SK-N-SH (cell line): ENCODE measurements at regions not wholly inside any gene's neighbourhood (a gene's known extent, or its start where the extent isn't known, plus 50 kb on each side); places are given as distances from the start of the nearest gene placed in this dataset.

Experiments
- EZH2phosphoT487 ChIP-seq: fragments of 200-600 bp; sonication (generic); IDR thresholded peaks from 2 replicates; pipeline ENCODE4 v1.6.1; 2017; ENCODE audit warnings: low read depth, mixed run types, mild to moderate bottlenecking, antibody characterized with exemption, moderate library complexity, borderline replicate concordance
- JUND ChIP-seq: IDR thresholded peaks from 2 replicates; pipeline ENCODE4 v1.4.0; 2012
- MXI1 ChIP-seq: IDR thresholded peaks from 2 replicates; pipeline ENCODE4 v1.6.1; 2012; ENCODE audit warnings: mild to moderate bottlenecking, low read depth, low read length, improper control_type of control experiment
- NFIC ChIP-seq: IDR thresholded peaks from 2 replicates; pipeline ENCODE4 v1.4.0; 2012; ENCODE audit warnings: borderline replicate concordance
- SMC3 ChIP-seq: IDR thresholded peaks from 2 replicates; pipeline ENCODE4 v1.6.1; 2012; ENCODE audit warnings: low read depth, low read length, improper control_type of control experiment
- TCF12 ChIP-seq: IDR thresholded peaks from 2 replicates; pipeline ENCODE4 v1.4.0; 2012
- TEAD4 ChIP-seq: IDR thresholded peaks from 2 replicates; pipeline ENCODE4 v1.4.0; 2012; ENCODE audit warnings: mild to moderate bottlenecking, borderline replicate concordance; ENCODE audit not compliant: insufficient read depth
- TF ChIP-seq, protein P1 (sequence below): fragments of 200-600 bp; sonication (generic); IDR thresholded peaks from 2 replicates; pipeline ENCODE4 v1.6.1; 2017; ENCODE audit warnings: antibody characterized with exemption, mild to moderate bottlenecking, moderate library complexity
- TF ChIP-seq, protein P2 (sequence below): IDR thresholded peaks from 2 replicates; pipeline ENCODE4 v1.4.0; 2012; ENCODE audit warnings: low read depth, borderline replicate concordance
- TF ChIP-seq, protein P3 (sequence below): IDR thresholded peaks from 2 replicates; pipeline ENCODE4 v1.6.1; 2012; ENCODE audit warnings: mild to moderate bottlenecking, low read depth, low read length, moderate library complexity

DNA sequence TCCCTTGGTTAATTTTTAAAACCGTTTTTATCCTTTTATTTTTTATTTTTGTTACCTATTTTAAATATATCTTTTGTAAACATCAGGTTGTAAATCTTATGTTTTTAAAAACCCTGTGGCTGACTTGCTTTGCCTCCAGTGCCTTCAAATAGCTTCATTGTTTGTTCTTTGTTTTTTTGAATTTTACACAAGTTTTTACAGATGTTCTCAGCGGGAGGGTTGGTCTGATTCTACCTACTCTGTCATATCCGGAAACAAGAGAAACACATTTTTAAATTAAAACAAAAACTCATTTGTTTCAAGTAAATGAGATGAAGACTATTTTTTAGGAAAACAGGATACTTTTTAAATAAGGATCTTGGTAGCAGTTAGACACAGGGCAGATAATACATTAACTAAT, 129.0 kb upstream of the THRB start:
- TF ChIP-seq, protein P1, sequence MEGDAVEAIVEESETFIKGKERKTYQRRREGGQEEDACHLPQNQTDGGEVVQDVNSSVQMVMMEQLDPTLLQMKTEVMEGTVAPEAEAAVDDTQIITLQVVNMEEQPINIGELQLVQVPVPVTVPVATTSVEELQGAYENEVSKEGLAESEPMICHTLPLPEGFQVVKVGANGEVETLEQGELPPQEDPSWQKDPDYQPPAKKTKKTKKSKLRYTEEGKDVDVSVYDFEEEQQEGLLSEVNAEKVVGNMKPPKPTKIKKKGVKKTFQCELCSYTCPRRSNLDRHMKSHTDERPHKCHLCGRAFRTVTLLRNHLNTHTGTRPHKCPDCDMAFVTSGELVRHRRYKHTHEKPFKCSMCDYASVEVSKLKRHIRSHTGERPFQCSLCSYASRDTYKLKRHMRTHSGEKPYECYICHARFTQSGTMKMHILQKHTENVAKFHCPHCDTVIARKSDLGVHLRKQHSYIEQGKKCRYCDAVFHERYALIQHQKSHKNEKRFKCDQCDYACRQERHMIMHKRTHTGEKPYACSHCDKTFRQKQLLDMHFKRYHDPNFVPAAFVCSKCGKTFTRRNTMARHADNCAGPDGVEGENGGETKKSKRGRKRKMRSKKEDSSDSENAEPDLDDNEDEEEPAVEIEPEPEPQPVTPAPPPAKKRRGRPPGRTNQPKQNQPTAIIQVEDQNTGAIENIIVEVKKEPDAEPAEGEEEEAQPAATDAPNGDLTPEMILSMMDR = no peak
- TF ChIP-seq, protein P2, sequence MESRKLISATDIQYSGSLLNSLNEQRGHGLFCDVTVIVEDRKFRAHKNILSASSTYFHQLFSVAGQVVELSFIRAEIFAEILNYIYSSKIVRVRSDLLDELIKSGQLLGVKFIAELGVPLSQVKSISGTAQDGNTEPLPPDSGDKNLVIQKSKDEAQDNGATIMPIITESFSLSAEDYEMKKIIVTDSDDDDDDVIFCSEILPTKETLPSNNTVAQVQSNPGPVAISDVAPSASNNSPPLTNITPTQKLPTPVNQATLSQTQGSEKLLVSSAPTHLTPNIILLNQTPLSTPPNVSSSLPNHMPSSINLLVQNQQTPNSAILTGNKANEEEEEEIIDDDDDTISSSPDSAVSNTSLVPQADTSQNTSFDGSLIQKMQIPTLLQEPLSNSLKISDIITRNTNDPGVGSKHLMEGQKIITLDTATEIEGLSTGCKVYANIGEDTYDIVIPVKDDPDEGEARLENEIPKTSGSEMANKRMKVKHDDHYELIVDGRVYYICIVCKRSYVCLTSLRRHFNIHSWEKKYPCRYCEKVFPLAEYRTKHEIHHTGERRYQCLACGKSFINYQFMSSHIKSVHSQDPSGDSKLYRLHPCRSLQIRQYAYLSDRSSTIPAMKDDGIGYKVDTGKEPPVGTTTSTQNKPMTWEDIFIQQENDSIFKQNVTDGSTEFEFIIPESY = no peak
- TF ChIP-seq SMC3 (no peak), JUND (no peak), NFIC (no peak), TCF12 (no peak), TEAD4 (no peak), MXI1 (no peak), EZH2phosphoT487 (no peak)
- TF ChIP-seq, protein P3, sequence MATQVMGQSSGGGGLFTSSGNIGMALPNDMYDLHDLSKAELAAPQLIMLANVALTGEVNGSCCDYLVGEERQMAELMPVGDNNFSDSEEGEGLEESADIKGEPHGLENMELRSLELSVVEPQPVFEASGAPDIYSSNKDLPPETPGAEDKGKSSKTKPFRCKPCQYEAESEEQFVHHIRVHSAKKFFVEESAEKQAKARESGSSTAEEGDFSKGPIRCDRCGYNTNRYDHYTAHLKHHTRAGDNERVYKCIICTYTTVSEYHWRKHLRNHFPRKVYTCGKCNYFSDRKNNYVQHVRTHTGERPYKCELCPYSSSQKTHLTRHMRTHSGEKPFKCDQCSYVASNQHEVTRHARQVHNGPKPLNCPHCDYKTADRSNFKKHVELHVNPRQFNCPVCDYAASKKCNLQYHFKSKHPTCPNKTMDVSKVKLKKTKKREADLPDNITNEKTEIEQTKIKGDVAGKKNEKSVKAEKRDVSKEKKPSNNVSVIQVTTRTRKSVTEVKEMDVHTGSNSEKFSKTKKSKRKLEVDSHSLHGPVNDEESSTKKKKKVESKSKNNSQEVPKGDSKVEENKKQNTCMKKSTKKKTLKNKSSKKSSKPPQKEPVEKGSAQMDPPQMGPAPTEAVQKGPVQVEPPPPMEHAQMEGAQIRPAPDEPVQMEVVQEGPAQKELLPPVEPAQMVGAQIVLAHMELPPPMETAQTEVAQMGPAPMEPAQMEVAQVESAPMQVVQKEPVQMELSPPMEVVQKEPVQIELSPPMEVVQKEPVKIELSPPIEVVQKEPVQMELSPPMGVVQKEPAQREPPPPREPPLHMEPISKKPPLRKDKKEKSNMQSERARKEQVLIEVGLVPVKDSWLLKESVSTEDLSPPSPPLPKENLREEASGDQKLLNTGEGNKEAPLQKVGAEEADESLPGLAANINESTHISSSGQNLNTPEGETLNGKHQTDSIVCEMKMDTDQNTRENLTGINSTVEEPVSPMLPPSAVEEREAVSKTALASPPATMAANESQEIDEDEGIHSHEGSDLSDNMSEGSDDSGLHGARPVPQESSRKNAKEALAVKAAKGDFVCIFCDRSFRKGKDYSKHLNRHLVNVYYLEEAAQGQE = no peak
